ENCODE measurements at regions not wholly inside any gene's neighbourhood (a gene's known extent, or its start where the extent isn't known, plus 50 kb on each side); places are given as distances from the start of the nearest gene placed in this dataset.

DNA sequence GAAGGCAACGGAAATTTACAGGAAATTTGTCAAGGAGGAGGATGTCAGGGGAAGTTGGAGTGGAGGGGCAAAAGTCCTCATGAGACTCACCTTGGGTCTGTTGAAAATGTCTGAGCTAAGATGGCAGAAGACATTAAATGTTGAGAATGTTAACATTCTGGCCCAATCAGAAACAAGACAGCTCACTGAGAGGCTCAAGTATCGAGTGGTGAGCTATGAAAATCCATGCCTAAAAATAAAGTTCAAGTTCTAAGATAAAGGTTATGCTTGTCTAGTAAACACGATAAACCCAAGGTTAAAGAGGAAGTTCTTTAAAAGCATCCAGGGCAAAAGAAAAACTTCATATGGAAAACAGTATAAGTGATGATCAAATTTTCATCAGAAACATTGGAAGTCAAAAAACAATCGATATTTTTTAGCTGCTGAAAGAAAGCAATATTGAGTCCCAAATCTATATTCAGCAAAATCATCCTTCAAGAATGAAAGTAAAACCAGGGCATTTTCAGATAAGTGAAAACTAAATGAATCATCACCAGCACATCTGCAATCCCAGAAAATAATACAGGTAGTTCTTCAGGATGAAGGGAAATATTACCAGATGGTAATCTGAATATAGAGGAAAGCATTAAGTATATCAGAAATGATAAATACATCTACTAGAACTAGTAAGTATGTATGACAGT lies 462.4 kb downstream of the TLL1 start:
- TF ChIP-seq, protein P1, sequence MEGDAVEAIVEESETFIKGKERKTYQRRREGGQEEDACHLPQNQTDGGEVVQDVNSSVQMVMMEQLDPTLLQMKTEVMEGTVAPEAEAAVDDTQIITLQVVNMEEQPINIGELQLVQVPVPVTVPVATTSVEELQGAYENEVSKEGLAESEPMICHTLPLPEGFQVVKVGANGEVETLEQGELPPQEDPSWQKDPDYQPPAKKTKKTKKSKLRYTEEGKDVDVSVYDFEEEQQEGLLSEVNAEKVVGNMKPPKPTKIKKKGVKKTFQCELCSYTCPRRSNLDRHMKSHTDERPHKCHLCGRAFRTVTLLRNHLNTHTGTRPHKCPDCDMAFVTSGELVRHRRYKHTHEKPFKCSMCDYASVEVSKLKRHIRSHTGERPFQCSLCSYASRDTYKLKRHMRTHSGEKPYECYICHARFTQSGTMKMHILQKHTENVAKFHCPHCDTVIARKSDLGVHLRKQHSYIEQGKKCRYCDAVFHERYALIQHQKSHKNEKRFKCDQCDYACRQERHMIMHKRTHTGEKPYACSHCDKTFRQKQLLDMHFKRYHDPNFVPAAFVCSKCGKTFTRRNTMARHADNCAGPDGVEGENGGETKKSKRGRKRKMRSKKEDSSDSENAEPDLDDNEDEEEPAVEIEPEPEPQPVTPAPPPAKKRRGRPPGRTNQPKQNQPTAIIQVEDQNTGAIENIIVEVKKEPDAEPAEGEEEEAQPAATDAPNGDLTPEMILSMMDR (IDR thresholded peaks at IDR 0.05; ENCODE audit: low read depth, low read length): no peak
- no peaks in the 10 kb centered on the region for H3K27me3 ChIP-seq
- H3K4me3 ChIP-seq (ENCODE audit: low read depth, low read length): no peak overlapping the region
- H3K4me1 ChIP-seq: no peaks in the 10 kb centered on the region
- no peaks in the 10 kb centered on the region for H3K36me3 ChIP-seq
- no peaks in the 10 kb centered on the region for H3K9me3 ChIP-seq
- DNase-seq: no peak

DNA sequence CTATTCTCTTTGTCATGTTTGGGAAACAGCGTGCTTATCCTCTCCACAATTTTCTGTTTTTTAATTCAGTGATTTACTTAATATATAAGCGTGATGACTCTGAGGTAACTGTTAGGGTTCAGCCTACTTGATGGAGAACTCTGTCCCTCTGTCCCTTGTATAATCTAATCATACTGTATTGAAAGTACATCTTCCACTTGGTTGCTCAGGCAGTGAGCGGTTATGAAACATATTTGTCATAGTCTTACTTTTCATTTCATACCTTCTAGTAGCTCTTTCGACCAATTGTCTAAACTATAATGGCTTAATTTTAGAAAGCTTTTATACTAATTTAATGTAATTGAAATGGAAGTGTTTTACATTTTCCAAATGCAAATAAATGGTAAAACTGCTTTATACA lies 469.0 kb downstream of the TLL1 start:
- Histone ChIP-seq H3K4me3 (ENCODE audit: low read depth, low read length) (no peak overlapping the region), H3K4me1 (no peaks in the 10 kb centered on the region), H3K27me3 (no peaks in the 10 kb centered on the region), H3K9me3 (no peaks in the 10 kb centered on the region), H3K36me3 (no peaks in the 10 kb centered on the region)
- DNase-seq: no peak
- TF ChIP-seq, protein P1 (IDR thresholded peaks at IDR 0.05; ENCODE audit: low read depth, low read length): no peak

DNA sequence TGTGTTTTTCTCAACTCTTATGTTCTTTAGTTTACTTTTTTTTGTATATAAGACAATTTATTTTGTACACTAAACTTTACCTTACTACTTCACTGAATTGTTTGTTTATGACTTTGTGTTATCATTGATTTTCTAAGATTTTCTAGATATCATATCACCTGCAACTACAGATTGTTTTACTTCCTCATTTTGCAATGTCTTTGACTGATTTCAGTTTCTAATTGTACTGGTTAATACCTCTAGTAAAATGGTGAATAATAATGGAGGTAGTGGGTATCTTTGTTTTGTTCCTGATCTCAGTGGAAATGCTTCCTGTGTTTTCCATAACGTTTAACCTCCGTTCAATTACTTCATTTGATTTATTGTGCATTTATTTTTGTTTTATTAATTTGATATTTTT lies 490.2 kb downstream of the TLL1 start:
- no peaks in the 10 kb centered on the region for H3K27me3 ChIP-seq
- DNase-seq: no peak
- H3K36me3 ChIP-seq: no peaks in the 10 kb centered on the region
- no peaks in the 10 kb centered on the region for H3K9me3 ChIP-seq
- H3K4me1 ChIP-seq: no peaks in the 10 kb centered on the region
- TF ChIP-seq, protein P1 (IDR thresholded peaks at IDR 0.05; ENCODE audit: low read depth, low read length): no peak
- no peak overlapping the region for H3K4me3 ChIP-seq (ENCODE audit: low read depth, low read length)

DNA sequence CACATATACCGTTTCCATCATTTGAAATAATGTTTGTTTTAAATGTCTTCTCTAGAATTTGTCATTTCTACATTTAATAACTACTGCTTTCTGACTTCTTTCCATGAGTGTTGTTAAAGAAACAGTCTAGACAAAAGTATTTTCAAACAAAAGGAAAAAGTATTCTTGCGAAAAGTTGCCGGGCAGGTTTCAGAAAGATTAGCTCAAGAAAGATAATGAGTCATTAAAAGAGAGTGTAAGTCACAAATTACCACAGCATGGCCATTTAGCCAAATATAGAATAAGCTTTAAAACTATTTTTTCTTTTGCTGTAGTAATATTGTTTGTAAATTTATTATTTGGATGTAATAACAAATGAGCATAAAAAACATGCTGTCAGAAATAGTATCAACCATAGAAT lies 493.0 kb downstream of the TLL1 start:
- H3K36me3 ChIP-seq: no peaks in the 10 kb centered on the region
- H3K4me1 ChIP-seq: no peaks in the 10 kb centered on the region
- TF ChIP-seq, protein P1 (IDR thresholded peaks at IDR 0.05; ENCODE audit: low read depth, low read length): no peak
- DNase-seq: no peak
- H3K27me3 ChIP-seq: no peaks in the 10 kb centered on the region
- H3K4me3 ChIP-seq (ENCODE audit: low read depth, low read length): no peak overlapping the region
- no peaks in the 10 kb centered on the region for H3K9me3 ChIP-seq

DNA sequence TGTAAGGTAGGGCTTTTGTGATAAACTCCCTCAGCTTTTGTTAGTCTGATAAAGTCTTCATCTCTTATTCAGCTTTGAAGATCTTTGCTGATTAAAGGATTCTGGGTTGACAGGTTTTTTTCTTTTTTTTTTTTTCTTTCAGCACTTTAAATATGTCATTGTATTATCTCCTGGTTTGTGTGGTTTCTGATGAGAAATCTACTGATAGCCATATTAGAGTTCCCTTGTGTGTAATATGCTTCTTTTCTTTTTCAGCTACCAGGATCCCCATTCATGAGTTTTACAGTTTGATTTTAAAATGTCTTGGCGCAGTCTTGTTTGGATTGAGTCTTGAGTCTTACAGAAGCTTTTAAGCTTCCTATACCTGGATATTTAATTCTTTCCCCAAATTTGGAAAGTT lies 504.5 kb downstream of the TLL1 start:
- no peaks in the 10 kb centered on the region for H3K27me3 ChIP-seq
- H3K9me3 ChIP-seq: no peaks in the 10 kb centered on the region
- no peaks in the 10 kb centered on the region for H3K4me1 ChIP-seq
- H3K36me3 ChIP-seq: no peaks in the 10 kb centered on the region
- no peak for DNase-seq
- TF ChIP-seq, protein P1 (IDR thresholded peaks at IDR 0.05; ENCODE audit: low read depth, low read length): no peak
- H3K4me3 ChIP-seq (ENCODE audit: low read depth, low read length): no peak overlapping the region

DNA sequence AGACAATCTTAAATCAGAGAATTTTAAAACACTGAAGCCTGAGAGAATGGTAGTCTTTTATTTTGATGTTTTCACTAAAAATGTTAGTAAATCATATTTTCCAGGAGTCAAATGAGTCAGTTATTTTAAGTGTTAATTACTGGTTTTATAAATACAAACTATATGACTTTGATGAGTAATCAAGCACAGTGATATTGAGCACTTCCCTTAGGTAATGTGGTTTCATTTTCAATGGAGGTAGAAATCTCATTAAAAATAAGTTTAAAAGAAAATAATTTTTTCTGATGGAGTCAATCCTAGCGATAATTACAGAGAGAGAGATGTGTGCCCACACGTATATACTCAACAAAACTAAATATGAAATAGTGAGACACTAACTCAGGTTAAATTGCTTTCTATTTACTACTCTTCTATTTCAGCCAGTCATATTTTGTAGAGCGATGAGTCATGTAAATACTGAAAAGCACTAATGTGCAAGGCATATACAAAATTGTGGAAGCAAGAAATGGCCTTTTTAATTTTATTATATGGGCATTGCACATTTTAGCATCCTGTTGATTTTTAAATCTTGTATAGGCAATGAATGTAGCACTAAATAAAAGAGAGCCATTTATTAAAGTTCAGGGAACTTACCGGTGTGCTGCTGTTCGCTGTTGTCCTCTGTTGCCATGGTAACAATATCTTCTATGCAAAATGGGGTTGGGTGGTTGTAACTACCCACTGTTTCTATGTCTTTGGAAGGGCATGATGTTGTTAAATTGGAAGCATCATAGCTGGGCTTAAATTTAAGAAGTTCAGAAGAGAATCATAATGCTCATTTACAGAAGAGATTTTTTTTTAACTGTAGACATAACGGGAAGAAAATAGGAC lies 513.7 kb downstream of the TLL1 start:
- Histone ChIP-seq H3K9me3 (no peaks in the 10 kb centered on the region), H3K36me3 (no peaks in the 10 kb centered on the region), H3K4me3 (ENCODE audit: low read depth, low read length) (no peak overlapping the region), H3K4me1 (no peaks in the 10 kb centered on the region), H3K27me3 (no peaks in the 10 kb centered on the region)
- DNase-seq: no peak
- TF ChIP-seq, protein P1 (IDR thresholded peaks at IDR 0.05; ENCODE audit: low read depth, low read length): no peak

Measured in BE2C (cell line).